ENCODE measurements at regions not wholly inside any gene's neighbourhood (a gene's known extent, or its start where the extent isn't known, plus 50 kb on each side); places are given as distances from the start of the nearest gene placed in this dataset.

DNA sequence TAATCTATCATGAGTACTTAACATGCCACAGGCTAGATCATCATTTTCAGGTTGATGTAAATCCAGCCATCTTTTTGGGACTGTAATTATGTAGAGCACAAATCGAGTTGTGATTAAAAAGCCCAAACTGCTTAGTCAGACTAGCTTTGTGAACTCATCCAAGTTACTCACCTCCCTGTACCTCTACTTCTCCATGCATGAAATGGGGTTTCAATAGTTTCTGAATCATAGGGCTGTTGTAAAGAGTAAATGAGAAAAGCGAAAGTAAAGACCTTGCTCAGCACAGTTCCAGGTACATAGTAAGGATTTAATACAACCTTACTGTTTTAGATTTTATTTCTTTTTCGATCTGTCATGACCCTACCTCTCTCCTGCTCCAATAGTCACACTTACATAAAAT lies 85.6 kb upstream of the GAP43 start:
- intact Hi-C loops (cut with DNase I), result no loop called here
- Histone ChIP-seq H3K27ac (no peak overlapping the region), H3K9me3 (no peaks in the 10 kb centered on the region), H3K27me3 (no peaks in the 10 kb centered on the region), H3K36me3 (no peaks in the 10 kb centered on the region), H3K4me3 (no peak overlapping the region), H3K4me1 (no peaks in the 10 kb centered on the region)
- TF ChIP-seq POLR2A (IDR thresholded peaks at IDR 0.05), result no peak
- TF ChIP-seq, protein P1, sequence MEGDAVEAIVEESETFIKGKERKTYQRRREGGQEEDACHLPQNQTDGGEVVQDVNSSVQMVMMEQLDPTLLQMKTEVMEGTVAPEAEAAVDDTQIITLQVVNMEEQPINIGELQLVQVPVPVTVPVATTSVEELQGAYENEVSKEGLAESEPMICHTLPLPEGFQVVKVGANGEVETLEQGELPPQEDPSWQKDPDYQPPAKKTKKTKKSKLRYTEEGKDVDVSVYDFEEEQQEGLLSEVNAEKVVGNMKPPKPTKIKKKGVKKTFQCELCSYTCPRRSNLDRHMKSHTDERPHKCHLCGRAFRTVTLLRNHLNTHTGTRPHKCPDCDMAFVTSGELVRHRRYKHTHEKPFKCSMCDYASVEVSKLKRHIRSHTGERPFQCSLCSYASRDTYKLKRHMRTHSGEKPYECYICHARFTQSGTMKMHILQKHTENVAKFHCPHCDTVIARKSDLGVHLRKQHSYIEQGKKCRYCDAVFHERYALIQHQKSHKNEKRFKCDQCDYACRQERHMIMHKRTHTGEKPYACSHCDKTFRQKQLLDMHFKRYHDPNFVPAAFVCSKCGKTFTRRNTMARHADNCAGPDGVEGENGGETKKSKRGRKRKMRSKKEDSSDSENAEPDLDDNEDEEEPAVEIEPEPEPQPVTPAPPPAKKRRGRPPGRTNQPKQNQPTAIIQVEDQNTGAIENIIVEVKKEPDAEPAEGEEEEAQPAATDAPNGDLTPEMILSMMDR (IDR thresholded peaks at IDR 0.05), result no peak
- 88 to 94% (median 93%) methylated on average over 3 of the region's 3 CpGs for WGBS, 4 donors
- no peak for ATAC-seq
- no peak for DNase-seq

DNA sequence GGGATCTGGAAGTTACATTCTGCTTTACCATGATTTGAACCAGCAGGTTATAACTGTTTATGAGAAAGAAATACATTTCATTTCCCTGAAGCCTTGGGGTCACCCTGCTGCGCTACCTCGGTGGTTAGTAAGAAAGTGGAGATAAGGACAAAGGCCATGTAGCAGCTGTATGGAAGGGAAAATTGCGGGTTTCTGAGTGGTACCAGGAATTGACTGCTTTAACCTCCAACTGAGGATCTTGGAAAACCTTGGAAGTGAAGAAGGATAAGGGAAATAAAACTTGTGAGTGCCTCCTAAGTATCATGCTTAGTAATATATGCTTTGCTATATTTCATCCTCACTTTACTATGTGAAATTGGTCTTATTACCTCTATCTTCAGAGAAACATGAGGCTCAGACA lies 76.1 kb upstream of the GAP43 start:
- intact Hi-C loops (cut with DNase I), result no loop called here
- Histone ChIP-seq H3K4me1 (peaks cover 0 to 4% (median 0%) of the 10 kb centered on the region in 12 donors), H3K27me3 (no peaks in the 10 kb centered on the region), H3K9me3 (no peaks in the 10 kb centered on the region), H3K36me3 (no peaks in the 10 kb centered on the region), H3K4me3 (no peak overlapping the region), H3K27ac (no peak overlapping the region)
- DNase-seq (no peak), ATAC-seq (no peak)
- no peak for TF ChIP-seq POLR2A (IDR thresholded peaks at IDR 0.05)
- TF ChIP-seq, protein P1 (IDR thresholded peaks at IDR 0.05), result no peak
- WGBS, 4 donors, result 92 to 96% (median 94%) methylated on average over 3 of the region's 3 CpGs

- no peaks in the 10 kb centered on the region for H3K36me3 ChIP-seq
- H3K9me3 ChIP-seq, result no peaks in the 10 kb centered on the region
- TF ChIP-seq, protein P1 (IDR thresholded peaks at IDR 0.05), result no peak
- TF ChIP-seq POLR2A (IDR thresholded peaks at IDR 0.05), result no peak
- DNase-seq (no peak), ATAC-seq (no peak)
- H3K4me3 ChIP-seq, result no peak overlapping the region
- H3K27ac ChIP-seq, result no peak overlapping the region
- WGBS, 4 donors, result 75 to 87% (median 79%) methylated on average over 2 of the region's 2 CpGs
- H3K4me1 ChIP-seq, result peaks cover 0 to 4% (median 0%) of the 10 kb centered on the region in 12 donors
- intact Hi-C loops (cut with DNase I), result no loop called here
- H3K27me3 ChIP-seq, result no peaks in the 10 kb centered on the region
Observed at GRCh38 chr3:115548611-115549010, 74.7 kb upstream of the GAP43 start.

GRCh38 chr3:115549071-115549470 lies 74.2 kb upstream of the GAP43 start:
- peak in 1 of 4 donors; percentile 40 for ATAC-seq
- Histone ChIP-seq H3K27ac (no peak overlapping the region), H3K27me3 (no peaks in the 10 kb centered on the region), H3K9me3 (no peaks in the 10 kb centered on the region), H3K36me3 (no peaks in the 10 kb centered on the region), H3K4me1 (peaks cover 0 to 4% (median 0%) of the 10 kb centered on the region in 12 donors), H3K4me3 (no peak overlapping the region)
- TF ChIP-seq, protein P1 (IDR thresholded peaks at IDR 0.05), result no peak
- TF ChIP-seq POLR2A (IDR thresholded peaks at IDR 0.05), result no peak
- DNase-seq, result no peak
- intact Hi-C loops (cut with DNase I), result no loop called here
- 70 to 77% (median 73%) methylated on average over 2 of the region's 2 CpGs for WGBS, 4 donors

Measured in heart left ventricle (tissue), 16 donors.